BE2C (cell line): ENCODE measurements at regions not wholly inside any gene's neighbourhood (a gene's known extent, or its start where the extent isn't known, plus 50 kb on each side); places are given as distances from the start of the nearest gene placed in this dataset.

ENCODE experiments used
- DNase-seq: peaks from one replicate; pipeline ENCODE4 v3.0.0-alpha.2; 2020
- H3K27me3 ChIP-seq: fragments of 250-450 bp; sonication (Bioruptor Pico); 2 replicates; pipeline ENCODE4 v1.5.1; 2020; ENCODE audit warnings: mild to moderate bottlenecking
- H3K36me3 ChIP-seq: fragments of 250-450 bp; sonication (Bioruptor Pico); 2 replicates; pipeline ENCODE4 v1.5.1; 2020; ENCODE audit warnings: mild to moderate bottlenecking
- H3K4me1 ChIP-seq: fragments of 250-450 bp; sonication (Bioruptor Pico); 2 replicates; pipeline ENCODE4 v1.5.1; 2020
- H3K4me3 ChIP-seq: 2 replicates; pipeline ENCODE4 v1.5.1; 2011; ENCODE audit warnings: low read depth, low read length
- H3K9me3 ChIP-seq: fragments of 250-450 bp; sonication (Bioruptor Pico); 2 replicates; pipeline ENCODE4 v1.5.1; 2020
- CTCF ChIP-seq: IDR thresholded peaks from 2 replicates; pipeline ENCODE4 v1.5.1; 2012; ENCODE audit warnings: mild to moderate bottlenecking, low read depth, low read length

GRCh38 chr7:155215576-155216325 is 81.9 kb upstream of the INSIG1 start:
- H3K4me3 ChIP-seq, result no peak overlapping the region
- no peaks in the 10 kb centered on the region for H3K36me3 ChIP-seq
- no peak for TF ChIP-seq CTCF
- H3K4me1 ChIP-seq, result peaks cover 3% of the 10 kb centered on the region; the same call in 1 of the 2 replicates
- H3K27me3 ChIP-seq, result peaks cover 18% of the 10 kb centered on the region
- DNase-seq, result no peak
- H3K9me3 ChIP-seq, result no peaks in the 10 kb centered on the region

- H3K9me3 ChIP-seq, result no peaks in the 10 kb centered on the region
- DNase-seq, result no peak
- H3K36me3 ChIP-seq, result no peaks in the 10 kb centered on the region
- TF ChIP-seq CTCF, result no peak
- peaks cover 3% of the 10 kb centered on the region; the same call in 1 of the 2 replicates for H3K4me1 ChIP-seq
- peaks cover 18% of the 10 kb centered on the region for H3K27me3 ChIP-seq
- H3K4me3 ChIP-seq, result no peak overlapping the region
Measured at GRCh38 chr7:155216475-155217272, 81.0 kb upstream of the INSIG1 start.

- peaks cover 3% of the 10 kb centered on the region; the same call in 1 of the 2 replicates for H3K4me1 ChIP-seq
- peaks cover 18% of the 10 kb centered on the region for H3K27me3 ChIP-seq
- H3K4me3 ChIP-seq, result no peak overlapping the region
- TF ChIP-seq CTCF, result no peak
- no peak for DNase-seq
- H3K9me3 ChIP-seq, result no peaks in the 10 kb centered on the region
- H3K36me3 ChIP-seq, result no peaks in the 10 kb centered on the region
Measured at GRCh38 chr7:155217634-155218033, 80.0 kb upstream of the INSIG1 start.

- Histone ChIP-seq H3K4me1 (peaks cover 3% of the 10 kb centered on the region; the same call in 1 of the 2 replicates), H3K4me3 (no peak overlapping the region), H3K9me3 (no peaks in the 10 kb centered on the region), H3K27me3 (peaks cover 16% of the 10 kb centered on the region), H3K36me3 (no peaks in the 10 kb centered on the region)
- no peak for DNase-seq
- TF ChIP-seq CTCF, result no peak
Measured at GRCh38 chr7:155218276-155219153, 79.2 kb upstream of the INSIG1 start.

GRCh38 chr7:155219154-155219531 is 78.5 kb upstream of the INSIG1 start:
- Histone ChIP-seq H3K27me3 (peaks cover 9% of the 10 kb centered on the region), H3K4me1 (no peaks in the 10 kb centered on the region), H3K4me3 (no peak overlapping the region), H3K9me3 (no peaks in the 10 kb centered on the region), H3K36me3 (no peaks in the 10 kb centered on the region)
- TF ChIP-seq CTCF, result no peak
- no peak for DNase-seq
